Choroid plexus epithelial cell (primary cell): ENCODE measurements at regions not wholly inside any gene's neighbourhood (a gene's known extent, or its start where the extent isn't known, plus 50 kb on each side); places are given as distances from the start of the nearest gene placed in this dataset.

Experiments
- DNase-seq: peaks from one replicate; pipeline ENCODE4 v3.0.0-alpha.2; 2010; ENCODE audit warnings: low read depth
- H3K4me3 ChIP-seq: 2 replicates; pipeline ENCODE4 v1.5.1; 2011; ENCODE audit warnings: low read depth, mild to moderate bottlenecking, control low read depth, low read length, moderate library complexity
- TF ChIP-seq, protein P1 (sequence below): conservative IDR thresholded peaks from 2 replicates; pipeline ENCODE4 v1.5.1; 2011; ENCODE audit warnings: low read depth, mild to moderate bottlenecking, control low read depth, inconsistent platforms, low read length, moderate library complexity

DNA sequence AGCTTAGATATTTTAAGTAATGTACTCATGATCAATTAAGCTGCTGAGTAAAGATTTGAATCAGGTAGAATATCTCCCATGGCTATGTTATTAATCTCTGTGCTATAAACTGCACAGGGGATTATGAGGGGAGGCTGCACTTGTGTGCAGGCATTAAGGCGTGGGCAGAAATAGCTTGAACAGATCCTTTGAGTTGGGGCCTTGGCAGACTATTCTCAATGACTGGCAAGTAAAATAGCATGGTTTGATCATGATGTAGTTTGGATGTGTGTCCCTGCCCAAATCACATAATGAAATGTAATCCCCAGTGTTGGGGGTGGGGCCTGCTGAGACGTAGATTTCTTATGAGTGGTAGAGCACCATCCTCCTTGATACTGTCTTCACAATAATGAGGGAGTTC, 220.3 kb downstream of the PLPP3 start:
- TF ChIP-seq, protein P1, sequence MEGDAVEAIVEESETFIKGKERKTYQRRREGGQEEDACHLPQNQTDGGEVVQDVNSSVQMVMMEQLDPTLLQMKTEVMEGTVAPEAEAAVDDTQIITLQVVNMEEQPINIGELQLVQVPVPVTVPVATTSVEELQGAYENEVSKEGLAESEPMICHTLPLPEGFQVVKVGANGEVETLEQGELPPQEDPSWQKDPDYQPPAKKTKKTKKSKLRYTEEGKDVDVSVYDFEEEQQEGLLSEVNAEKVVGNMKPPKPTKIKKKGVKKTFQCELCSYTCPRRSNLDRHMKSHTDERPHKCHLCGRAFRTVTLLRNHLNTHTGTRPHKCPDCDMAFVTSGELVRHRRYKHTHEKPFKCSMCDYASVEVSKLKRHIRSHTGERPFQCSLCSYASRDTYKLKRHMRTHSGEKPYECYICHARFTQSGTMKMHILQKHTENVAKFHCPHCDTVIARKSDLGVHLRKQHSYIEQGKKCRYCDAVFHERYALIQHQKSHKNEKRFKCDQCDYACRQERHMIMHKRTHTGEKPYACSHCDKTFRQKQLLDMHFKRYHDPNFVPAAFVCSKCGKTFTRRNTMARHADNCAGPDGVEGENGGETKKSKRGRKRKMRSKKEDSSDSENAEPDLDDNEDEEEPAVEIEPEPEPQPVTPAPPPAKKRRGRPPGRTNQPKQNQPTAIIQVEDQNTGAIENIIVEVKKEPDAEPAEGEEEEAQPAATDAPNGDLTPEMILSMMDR: no peak
- no peak for DNase-seq

DNA sequence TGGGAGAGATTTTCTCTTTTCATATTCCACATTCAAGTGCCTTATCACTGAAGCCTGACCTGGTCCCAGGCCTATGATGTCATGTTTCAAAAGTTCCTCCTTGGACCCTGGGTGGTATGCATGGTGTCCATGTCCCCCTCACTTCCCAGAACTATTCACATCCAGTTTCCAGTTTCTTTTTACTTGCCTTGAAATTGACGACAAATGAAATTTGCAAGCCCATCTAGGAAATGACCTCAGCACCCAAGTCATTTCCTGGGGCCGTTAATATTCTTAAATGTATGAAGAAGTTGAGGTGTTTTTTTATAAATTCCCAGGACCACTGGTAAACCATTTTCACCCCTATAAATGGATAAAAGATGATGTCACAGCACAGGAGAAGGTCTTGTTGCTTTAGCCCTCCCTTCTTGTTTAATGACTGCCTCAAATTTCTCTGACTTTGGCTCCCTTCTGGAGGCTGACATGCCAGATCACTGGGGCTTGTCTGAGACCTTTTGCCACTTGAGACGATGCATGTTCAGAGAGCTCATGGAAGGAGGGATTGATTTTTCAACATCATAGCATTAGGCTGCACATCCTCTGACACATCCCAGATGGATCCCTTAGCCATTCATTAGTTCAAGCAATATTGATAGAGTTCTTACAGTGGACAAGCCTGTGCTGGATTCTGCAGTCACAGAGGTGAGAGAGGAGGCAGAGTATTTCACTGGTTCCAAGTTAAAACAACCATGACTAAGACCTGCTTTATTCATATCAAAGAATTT, 221.3 kb downstream of the PLPP3 start:
- TF ChIP-seq, protein P1: no peak
- no peak overlapping the region for H3K4me3 ChIP-seq
- no peak for DNase-seq

More for the DNA sequence above, 220.3 kb downstream of the PLPP3 start:
- no peak overlapping the region for H3K4me3 ChIP-seq

DNA sequence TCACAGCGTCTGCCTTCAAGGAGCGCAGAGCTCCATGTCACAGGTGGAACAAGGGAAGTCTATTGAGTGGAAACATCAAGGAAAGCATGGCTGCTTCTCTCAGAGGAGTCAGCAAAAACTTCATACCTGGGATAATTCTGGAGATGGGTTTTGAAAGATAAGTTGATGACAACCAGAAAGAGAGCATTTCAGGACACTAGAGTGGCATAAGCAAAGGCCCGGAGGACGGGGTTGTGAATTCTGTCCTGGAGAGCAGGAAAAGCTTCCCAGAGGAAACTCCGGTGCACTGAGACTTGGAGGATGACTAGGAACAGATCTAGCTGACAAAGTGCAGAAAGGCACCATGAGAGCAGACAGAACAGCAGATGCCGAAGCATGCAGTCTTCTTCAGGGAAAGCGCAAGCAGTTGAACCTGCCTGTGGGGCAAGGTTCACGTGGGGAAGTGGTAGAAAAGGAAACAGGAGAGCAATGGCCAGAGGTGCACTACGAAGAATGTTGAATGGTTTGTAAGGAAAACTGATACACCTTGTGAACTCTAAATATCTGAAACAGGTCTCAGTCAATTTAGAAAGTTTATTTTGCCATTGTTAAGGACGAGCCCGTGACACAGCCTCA, 222.9 kb downstream of the PLPP3 start:
- DNase-seq: no peak
- no peak overlapping the region for H3K4me3 ChIP-seq
- TF ChIP-seq, protein P1: no peak

DNA sequence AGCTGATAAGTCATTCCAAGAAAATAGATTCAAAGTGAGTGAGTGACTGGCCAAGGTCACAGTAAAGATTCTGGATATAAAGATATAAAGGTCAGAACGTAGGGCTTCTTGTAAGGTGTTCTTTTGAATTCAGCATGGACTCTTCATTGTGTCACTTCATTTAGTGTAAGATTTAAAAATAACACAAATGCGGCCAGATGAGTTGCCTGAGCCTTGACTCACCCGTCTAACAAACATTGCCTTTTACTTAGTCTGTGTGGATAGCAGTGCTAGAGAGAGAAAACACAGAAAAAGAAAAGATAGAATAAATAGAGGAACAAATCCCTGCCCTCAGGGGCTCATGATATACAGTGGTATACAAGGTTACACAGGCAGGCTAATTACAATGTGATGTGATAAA, 223.4 kb downstream of the PLPP3 start:
- H3K4me3 ChIP-seq: no peak overlapping the region

DNA sequence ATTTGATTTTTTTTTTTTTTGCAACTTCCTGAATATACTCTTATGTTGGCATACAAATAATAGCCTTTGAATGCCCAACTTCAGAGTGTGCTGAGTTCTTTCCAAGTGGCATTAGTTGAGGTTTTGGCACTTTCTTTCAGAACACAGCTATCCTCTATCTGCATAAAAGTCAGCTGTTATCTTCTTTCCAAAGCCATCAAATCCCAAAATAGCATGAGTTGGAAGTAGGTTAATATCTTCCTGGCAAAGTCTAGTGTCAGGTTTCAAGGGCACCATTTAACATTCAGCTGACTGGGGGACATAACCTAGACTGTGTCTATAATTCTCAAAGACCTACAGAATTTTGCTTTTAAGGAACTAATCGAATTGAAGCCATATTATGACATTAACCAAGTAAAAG, 223.9 kb downstream of the PLPP3 start:
- TF ChIP-seq, protein P1: no peak
- no peak overlapping the region for H3K4me3 ChIP-seq
- DNase-seq: no peak

More for the DNA sequence above, 223.4 kb downstream of the PLPP3 start:
- DNase-seq: no peak
- TF ChIP-seq, protein P1: no peak

DNA sequence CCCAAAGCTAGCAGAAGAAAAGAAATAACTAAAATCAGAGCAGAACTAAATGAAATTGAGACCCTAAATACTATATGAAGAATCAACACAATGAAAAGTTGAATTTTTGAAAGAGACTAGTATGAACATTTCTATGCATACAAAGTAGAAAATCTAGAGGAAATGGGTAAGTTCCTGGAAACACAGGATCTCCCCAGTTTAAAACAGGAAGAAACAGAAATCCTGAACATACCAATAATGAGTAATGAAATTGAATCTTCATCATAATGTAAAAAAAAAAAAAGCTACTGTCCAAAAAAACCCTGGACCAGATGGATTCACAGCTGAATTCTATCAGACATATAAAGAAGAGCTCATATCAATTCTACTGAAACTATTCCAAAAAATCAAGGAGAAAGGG, 233.5 kb downstream of the PLPP3 start:
- no peak overlapping the region for H3K4me3 ChIP-seq
- no peak for DNase-seq
- TF ChIP-seq, protein P1: no peak

DNA sequence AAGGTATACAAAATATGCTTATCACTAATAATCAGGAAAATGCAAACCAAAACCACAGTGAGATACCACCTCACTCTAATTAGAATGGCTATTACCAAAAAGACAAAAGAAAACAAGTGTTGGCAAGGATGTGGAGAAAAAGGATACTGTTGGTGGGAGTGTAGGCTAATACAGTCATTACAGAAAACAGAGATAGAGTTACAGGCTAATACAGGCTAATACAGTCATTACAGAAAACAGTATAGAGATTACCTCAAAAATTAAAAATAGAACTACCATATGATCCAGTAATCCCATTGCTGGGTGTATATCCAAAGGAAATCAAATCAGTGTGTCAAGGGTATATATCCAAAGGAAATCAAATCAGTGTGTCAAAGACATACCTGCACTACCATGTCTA, 238.4 kb downstream of the PLPP3 start:
- TF ChIP-seq, protein P1: no peak
- no peak overlapping the region for H3K4me3 ChIP-seq
- no peak for DNase-seq
